ENCODE measurements at regions not wholly inside any gene's neighbourhood (a gene's known extent, or its start where the extent isn't known, plus 50 kb on each side); places are given as distances from the start of the nearest gene placed in this dataset.
A peak's percentile ranks its signal among the peaks of the same experiment; 100 is the strongest.

- H3K27ac Mint-ChIP-seq = no peak overlapping the region
- Histone ChIP-seq H2AFZ (ENCODE audit: low read length) (no peak overlapping the region), H2BK20ac (ENCODE audit: low read depth, low read length, poor library complexity, severe bottlenecking) (no peak overlapping the region), H3K79me2 (ENCODE audit: insufficient read depth, low read length) (no peaks in the 10 kb centered on the region), H3K9ac (ENCODE audit: extremely low read depth, insufficient read length, low read length) (no peak overlapping the region), H3K14ac (ENCODE audit: insufficient read depth, low read length) (no peak overlapping the region), H4K91ac (ENCODE audit: insufficient read length, low read depth, low read length) (no peak overlapping the region), H4K5ac (ENCODE audit: insufficient read length, low read depth, low read length) (no peak overlapping the region), H3K4ac (ENCODE audit: low read depth, low read length) (no peak overlapping the region), H3K18ac (ENCODE audit: insufficient read length, low read depth, low read length) (no peak overlapping the region), H3K9me3 (ENCODE audit: control insufficient read depth, low read depth, low read length) (no peaks in the 10 kb centered on the region), H3K56ac (ENCODE audit: insufficient read length, low read depth, low read length) (no peak overlapping the region), H3K4me2 (ENCODE audit: insufficient read depth, insufficient read length, low read length) (no peak overlapping the region), H4K20me1 (ENCODE audit: control insufficient read depth, insufficient read depth, insufficient read length) (no peaks in the 10 kb centered on the region), H3K27ac (ENCODE audit: insufficient read length, low read depth, low read length) (no peak overlapping the region), H3K79me1 (ENCODE audit: insufficient read depth, low read depth, low read length, poor library complexity, severe bottlenecking) (no peaks in the 10 kb centered on the region), H2BK15ac (ENCODE audit: low read depth, low read length) (no peak overlapping the region), H3K23me2 (ENCODE audit: insufficient read length, low read depth, low read length, poor library complexity, severe bottlenecking) (no peaks in the 10 kb centered on the region), H2BK120ac (ENCODE audit: low read depth, low read length, poor library complexity, severe bottlenecking) (no peak overlapping the region), H2AK5ac (ENCODE audit: insufficient read length, low read length) (no peak overlapping the region), H2BK5ac (ENCODE audit: insufficient read length, low read length) (no peak overlapping the region), H2BK12ac (ENCODE audit: insufficient read length, low read depth, low read length) (no peak overlapping the region), H4K8ac (replicated peaks; ENCODE audit: insufficient read length, low read depth, low read length) (no peak overlapping the region), H3K4me1 (ENCODE audit: insufficient read depth, low read length) (peaks cover 20% of the 10 kb centered on the region), H3K27me3 (ENCODE audit: insufficient read depth, low read length) (no peaks in the 10 kb centered on the region; the same call in 1 of the 2 replicates), H3T11ph (ENCODE audit: low read length) (no peak overlapping the region), H3K23ac (ENCODE audit: insufficient read length, low read depth, low read length) (no peak overlapping the region)
- no peaks in the 10 kb centered on the region for H3K9me3 Mint-ChIP-seq
- peaks cover 13% of the 10 kb centered on the region for H3K27me3 Mint-ChIP-seq (ENCODE audit: low read depth)
- peaks cover 37 to 39% of the 10 kb centered on the region in 2 experiments for H3K4me1 Mint-ChIP-seq
- H3K36me3 Mint-ChIP-seq (ENCODE audit: insufficient read depth in 1 of 3, low read depth in 3 of 3) = no peaks in the 10 kb centered on the region
- DNase-seq = peak; percentile 1
- TF ChIP-seq CTCF (conservative IDR thresholded peaks at IDR 0.05) = no peak
- no peak overlapping the region; a peak in 1 of 5 replicates for H3K4me3 Mint-ChIP-seq
- no CpG with 5 or more reads among the region's 5 CpGs for WGBS (ENCODE audit: extremely low coverage, insufficient read length, low lambda C conversion rate)
Observed at GRCh38 chr11:120021978-120022377, 115.9 kb downstream of the TRIM29 start.
